Endothelial cell (in vitro differentiated cells): ENCODE measurements at regions not wholly inside any gene's neighbourhood (a gene's known extent, or its start where the extent isn't known, plus 50 kb on each side); places are given as distances from the start of the nearest gene placed in this dataset.

Source experiments
- DNase-seq: peaks from one replicate; pipeline ENCODE4 v3.0.0; 2021; ENCODE audit warnings: low spot score
- H3K27ac Mint-ChIP-seq: one replicate; pipeline ENCODE4 v1.8.0; 2021; ENCODE audit warnings: mixed read lengths, inconsistent platforms; ENCODE audit not compliant: unreplicated experiment
- H3K27me3 Mint-ChIP-seq: one replicate; pipeline ENCODE4 v1.8.0; 2021; ENCODE audit warnings: mild to moderate bottlenecking, moderate library complexity, mixed read lengths, inconsistent platforms; ENCODE audit not compliant: unreplicated experiment
- H3K36me3 Mint-ChIP-seq: one replicate; pipeline ENCODE4 v1.8.0; 2021; ENCODE audit warnings: mild to moderate bottlenecking, low read depth, mixed read lengths, inconsistent platforms; ENCODE audit not compliant: unreplicated experiment
- H3K4me1 Mint-ChIP-seq: one replicate; pipeline ENCODE4 v1.8.0; 2021; ENCODE audit warnings: mild to moderate bottlenecking, mixed read lengths, inconsistent platforms; ENCODE audit not compliant: unreplicated experiment
- H3K4me3 Mint-ChIP-seq: one replicate; pipeline ENCODE4 v1.8.0; 2021; ENCODE audit warnings: mild to moderate bottlenecking, mixed read lengths, inconsistent platforms; ENCODE audit not compliant: unreplicated experiment
- H3K9me3 Mint-ChIP-seq: one replicate; pipeline ENCODE4 v1.8.0; 2021; ENCODE audit warnings: mixed read lengths, inconsistent platforms; ENCODE audit not compliant: unreplicated experiment
- TF ChIP-seq, protein P1 (sequence below): fragments of 200-600 bp; sonication (generic); IDR thresholded peaks from one replicate; pipeline ENCODE4 v1.5.0; 2021; ENCODE audit warnings: antibody characterized with exemption; ENCODE audit not compliant: unreplicated experiment

DNA sequence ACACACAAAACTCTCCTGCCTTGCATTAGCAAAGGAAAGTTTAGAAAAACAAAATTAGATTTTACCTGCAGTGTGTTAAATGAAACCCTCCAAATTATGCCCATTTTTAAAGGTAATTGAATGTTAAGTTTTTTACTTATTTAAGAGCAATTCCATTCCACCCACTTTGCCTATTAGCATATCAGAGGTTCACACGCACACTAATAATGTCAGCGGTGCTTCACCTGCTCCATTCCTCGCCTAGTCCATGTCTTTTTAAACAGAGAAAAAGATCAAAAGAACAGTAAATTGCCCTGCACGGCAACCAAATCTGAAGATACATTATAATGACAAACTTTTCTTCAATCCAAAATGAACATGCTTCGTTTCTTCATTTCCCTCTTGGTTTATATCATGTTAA is 97.3 kb upstream of the LRRN1 start:
- Mint-ChIP-seq H3K36me3 (peaks cover 4% of the 10 kb centered on the region), H3K4me3 (no peak overlapping the region), H3K4me1 (no peaks in the 10 kb centered on the region), H3K27me3 (peaks cover 2% of the 10 kb centered on the region), H3K9me3 (peaks cover 38% of the 10 kb centered on the region), H3K27ac (no peak overlapping the region)
- DNase-seq = no peak
- TF ChIP-seq, protein P1, sequence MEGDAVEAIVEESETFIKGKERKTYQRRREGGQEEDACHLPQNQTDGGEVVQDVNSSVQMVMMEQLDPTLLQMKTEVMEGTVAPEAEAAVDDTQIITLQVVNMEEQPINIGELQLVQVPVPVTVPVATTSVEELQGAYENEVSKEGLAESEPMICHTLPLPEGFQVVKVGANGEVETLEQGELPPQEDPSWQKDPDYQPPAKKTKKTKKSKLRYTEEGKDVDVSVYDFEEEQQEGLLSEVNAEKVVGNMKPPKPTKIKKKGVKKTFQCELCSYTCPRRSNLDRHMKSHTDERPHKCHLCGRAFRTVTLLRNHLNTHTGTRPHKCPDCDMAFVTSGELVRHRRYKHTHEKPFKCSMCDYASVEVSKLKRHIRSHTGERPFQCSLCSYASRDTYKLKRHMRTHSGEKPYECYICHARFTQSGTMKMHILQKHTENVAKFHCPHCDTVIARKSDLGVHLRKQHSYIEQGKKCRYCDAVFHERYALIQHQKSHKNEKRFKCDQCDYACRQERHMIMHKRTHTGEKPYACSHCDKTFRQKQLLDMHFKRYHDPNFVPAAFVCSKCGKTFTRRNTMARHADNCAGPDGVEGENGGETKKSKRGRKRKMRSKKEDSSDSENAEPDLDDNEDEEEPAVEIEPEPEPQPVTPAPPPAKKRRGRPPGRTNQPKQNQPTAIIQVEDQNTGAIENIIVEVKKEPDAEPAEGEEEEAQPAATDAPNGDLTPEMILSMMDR = no peak

DNA sequence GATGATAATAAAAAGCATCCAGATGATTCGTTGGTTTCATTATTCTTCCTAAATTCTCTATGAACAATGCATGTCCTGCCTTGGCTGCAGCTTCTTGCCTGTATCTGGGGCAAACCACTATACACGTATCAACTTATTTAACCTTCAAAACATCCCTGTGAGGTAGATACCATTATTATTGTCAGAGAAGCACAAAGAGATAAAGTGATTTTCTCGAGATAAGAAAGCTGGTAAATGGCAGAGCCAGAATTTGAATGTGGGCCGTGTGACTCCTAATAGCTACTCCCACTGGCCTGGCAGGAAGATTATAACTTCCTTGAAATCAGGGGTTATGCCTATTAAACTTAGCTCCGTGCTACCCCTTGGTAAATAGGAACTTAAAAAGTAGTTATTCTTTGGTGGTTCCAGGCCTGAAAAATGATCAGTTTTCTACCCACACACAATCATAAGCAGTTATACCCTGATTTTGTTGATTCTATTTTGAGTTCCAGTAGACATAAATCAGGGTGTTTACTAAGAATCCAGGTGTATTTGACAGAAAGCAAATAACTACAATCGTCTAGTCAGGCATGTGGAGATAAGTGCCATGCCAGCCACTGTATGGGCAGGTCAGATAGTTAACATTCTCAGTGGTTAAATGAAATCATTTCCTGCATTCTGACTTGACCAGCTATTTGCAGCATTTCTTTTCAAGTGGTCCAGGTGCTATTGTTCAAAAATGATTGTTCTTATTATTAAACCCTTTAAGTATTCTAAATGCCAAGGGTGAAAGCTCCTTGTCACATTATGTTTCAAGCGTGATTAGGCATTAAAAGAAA is 99.2 kb upstream of the LRRN1 start:
- TF ChIP-seq, protein P1 = no peak
- no peak overlapping the region for H3K27ac Mint-ChIP-seq
- H3K4me3 Mint-ChIP-seq = no peak overlapping the region
- DNase-seq = no peak
- no peaks in the 10 kb centered on the region for H3K4me1 Mint-ChIP-seq
- H3K27me3 Mint-ChIP-seq = peaks cover 2% of the 10 kb centered on the region
- peaks cover 33% of the 10 kb centered on the region for H3K9me3 Mint-ChIP-seq
- peaks cover 4% of the 10 kb centered on the region for H3K36me3 Mint-ChIP-seq

DNA sequence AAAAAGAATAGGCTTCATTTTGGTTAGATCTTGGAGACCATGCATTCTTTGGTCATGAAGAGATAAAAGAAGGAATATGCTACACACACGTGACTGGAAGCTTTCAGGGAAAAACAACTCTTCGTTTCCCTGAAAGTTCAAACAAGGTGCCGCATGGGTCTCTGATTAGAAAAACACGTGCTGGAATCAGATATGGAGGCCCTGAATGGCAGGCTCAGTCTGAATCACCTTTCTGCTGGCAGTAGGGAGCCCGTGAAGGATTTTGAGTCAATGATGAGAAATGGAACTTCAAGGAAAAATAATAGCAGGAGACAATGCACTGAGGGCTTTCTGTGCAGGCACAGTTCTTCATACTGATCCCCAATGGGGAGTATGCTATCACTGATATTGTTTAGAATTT is 99.8 kb upstream of the LRRN1 start:
- TF ChIP-seq, protein P1 = no peak
- Mint-ChIP-seq H3K4me1 (no peaks in the 10 kb centered on the region), H3K27me3 (peaks cover 2% of the 10 kb centered on the region), H3K4me3 (no peak overlapping the region), H3K9me3 (peaks cover 36% of the 10 kb centered on the region), H3K36me3 (peaks cover 4% of the 10 kb centered on the region), H3K27ac (no peak overlapping the region)
- DNase-seq = no peak

DNA sequence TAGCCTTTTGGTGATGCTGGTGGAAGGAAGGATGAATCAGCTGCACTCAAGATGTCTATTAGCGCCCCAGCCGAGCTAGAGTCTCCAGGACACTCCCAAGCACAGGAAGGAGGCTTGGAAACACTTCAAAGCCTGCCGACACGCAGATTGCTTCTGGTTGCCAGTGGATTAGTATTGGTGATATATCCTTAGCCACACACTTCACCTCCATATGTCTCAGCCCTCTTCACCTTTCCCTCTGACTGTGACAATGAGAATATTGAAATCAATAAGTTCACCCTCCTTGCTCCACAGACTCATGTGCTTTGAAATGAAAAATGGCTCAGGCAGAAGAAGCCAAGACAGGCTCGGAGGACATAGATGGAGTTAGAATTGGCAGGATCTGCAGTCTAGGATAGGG is 102.9 kb upstream of the LRRN1 start:
- Mint-ChIP-seq H3K27ac (no peak overlapping the region), H3K36me3 (peaks cover 4% of the 10 kb centered on the region), H3K4me1 (no peaks in the 10 kb centered on the region), H3K27me3 (peaks cover 2% of the 10 kb centered on the region), H3K4me3 (no peak overlapping the region), H3K9me3 (peaks cover 36% of the 10 kb centered on the region)
- no peak for DNase-seq
- TF ChIP-seq, protein P1 = no peak

DNA sequence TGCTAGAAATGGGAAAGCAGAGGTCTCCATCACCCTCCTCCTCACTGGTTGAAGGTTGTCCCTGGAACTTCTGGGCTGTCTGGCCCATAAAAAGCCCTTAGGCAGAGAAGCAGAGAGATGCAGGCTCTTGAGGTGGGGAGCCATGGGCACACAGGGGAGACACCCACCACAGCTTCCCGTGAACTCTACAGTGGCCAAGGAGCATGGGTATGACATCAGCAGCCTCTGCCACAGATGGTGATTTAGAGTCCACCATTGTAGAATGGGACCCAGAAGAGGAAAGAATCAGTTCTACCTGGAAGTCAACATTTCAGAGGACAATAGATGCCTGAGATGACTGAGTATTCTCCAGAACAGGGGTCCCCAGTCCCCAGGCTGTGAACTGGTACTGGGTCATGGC is 105.6 kb upstream of the LRRN1 start:
- H3K27ac Mint-ChIP-seq = no peak overlapping the region
- no peak for DNase-seq
- peaks cover 18% of the 10 kb centered on the region for H3K9me3 Mint-ChIP-seq
- peaks cover under 1% of the 10 kb centered on the region for H3K36me3 Mint-ChIP-seq
- H3K4me1 Mint-ChIP-seq = no peaks in the 10 kb centered on the region
- no peaks in the 10 kb centered on the region for H3K27me3 Mint-ChIP-seq
- TF ChIP-seq, protein P1 = no peak
- H3K4me3 Mint-ChIP-seq = no peak overlapping the region
